GM21529 (cell line): ENCODE measurements at regions not wholly inside any gene's neighbourhood (a gene's known extent, or its start where the extent isn't known, plus 50 kb on each side); places are given as distances from the start of the nearest gene placed in this dataset.

Experiments used
- ATAC-seq: cut with Tn5 transposase; IDR thresholded peaks from one replicate; pipeline ENCODE4 v1.9.1; 2021; ENCODE audit not compliant: unreplicated experiment

GRCh38 chr5:174850565-174851169, 126.3 kb downstream of the MSX2 start:
- ATAC-seq: no peak

- no peak for ATAC-seq
Observed at GRCh38 chr5:174849426-174849825, 125.0 kb downstream of the MSX2 start.

GRCh38 chr5:174844971-174845370, 120.6 kb downstream of the MSX2 start:
- no peak for ATAC-seq

GRCh38 chr5:174843263-174844250, 119.2 kb downstream of the MSX2 start:
- no peak for ATAC-seq

- ATAC-seq: no peak
Observed at GRCh38 chr5:174840435-174840834, 116.1 kb downstream of the MSX2 start.

GRCh38 chr5:174839196-174839595, 114.8 kb downstream of the MSX2 start:
- no peak for ATAC-seq

GRCh38 chr5:174837919-174838902, 113.8 kb downstream of the MSX2 start:
- no peak for ATAC-seq

- no peak for ATAC-seq
Observed at GRCh38 chr5:174834081-174834480, 109.7 kb downstream of the MSX2 start.

GRCh38 chr5:174832811-174833210, 108.4 kb downstream of the MSX2 start:
- no peak for ATAC-seq

GRCh38 chr5:174832025-174832424, 107.6 kb downstream of the MSX2 start:
- no peak for ATAC-seq

GRCh38 chr5:174831031-174831660, 106.8 kb downstream of the MSX2 start:
- no peak for ATAC-seq

GRCh38 chr5:174829511-174829864, 105.1 kb downstream of the MSX2 start:
- no peak for ATAC-seq

- ATAC-seq: no peak
Observed at GRCh38 chr5:174828804-174829510, 104.6 kb downstream of the MSX2 start.

GRCh38 chr5:174827558-174827957, 103.2 kb downstream of the MSX2 start:
- no peak for ATAC-seq

GRCh38 chr5:174825587-174825986, 101.2 kb downstream of the MSX2 start:
- ATAC-seq: no peak

- ATAC-seq: no peak
Observed at GRCh38 chr5:174818430-174818829, 94.0 kb downstream of the MSX2 start.

- ATAC-seq: no peak
Observed at GRCh38 chr5:174817610-174818009, 93.2 kb downstream of the MSX2 start.

- ATAC-seq: no peak
Observed at GRCh38 chr5:174816858-174817257, 92.5 kb downstream of the MSX2 start.

GRCh38 chr5:174811438-174811837, 87.1 kb downstream of the MSX2 start:
- no peak for ATAC-seq

GRCh38 chr5:174810796-174811195, 86.4 kb downstream of the MSX2 start:
- ATAC-seq: no peak
